ENCODE measurements at regions not wholly inside any gene's neighbourhood (a gene's known extent, or its start where the extent isn't known, plus 50 kb on each side); places are given as distances from the start of the nearest gene placed in this dataset.

DNA sequence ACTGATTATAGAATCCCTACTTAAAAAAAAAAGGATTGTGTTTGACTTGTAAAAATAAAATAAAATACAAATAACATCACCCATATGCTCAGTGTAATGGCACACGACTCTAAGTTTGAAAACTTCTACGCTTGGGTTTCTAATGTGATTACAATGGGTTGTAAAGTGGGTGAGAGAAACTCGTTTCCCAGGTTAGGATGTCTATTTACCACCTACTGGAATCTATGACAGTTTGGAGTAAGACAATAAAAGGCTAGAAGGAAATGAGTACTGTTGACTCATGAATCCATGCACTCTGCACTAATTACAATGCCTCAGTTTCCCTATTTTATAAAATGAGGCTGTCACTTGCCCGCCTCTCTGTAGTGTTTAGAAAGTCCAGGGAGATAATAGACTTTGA, 204.0 kb upstream of the FOXN2 start:
- Mint-ChIP-seq H3K27me3 (no peaks in the 10 kb centered on the region), H3K4me3 (ENCODE audit: low read depth) (peak overlapping the region; percentile 87), H3K9me3 (ENCODE audit: low read depth) (no peaks in the 10 kb centered on the region), H3K27ac (peak overlapping the region; percentile 29), H3K4me1 (ENCODE audit: low read depth) (peaks cover 35% of the 10 kb centered on the region), H3K36me3 (ENCODE audit: insufficient read depth) (no peaks in the 10 kb centered on the region)
- no peak for TF ChIP-seq CTCF (IDR thresholded peaks at IDR 0.05; ENCODE audit: unreplicated experiment)
- DNase-seq (ENCODE audit: low spot score, unreplicated experiment): no peak

GRCh38 chr2:48112911-48113680, 201.4 kb upstream of the FOXN2 start:
- H3K27me3 Mint-ChIP-seq: no peaks in the 10 kb centered on the region
- H3K9me3 Mint-ChIP-seq (ENCODE audit: low read depth): no peaks in the 10 kb centered on the region
- DNase-seq (ENCODE audit: low spot score, unreplicated experiment): no peak
- peaks cover 27% of the 10 kb centered on the region for H3K4me1 Mint-ChIP-seq (ENCODE audit: low read depth)
- peak overlapping the region; percentile 47 for H3K27ac Mint-ChIP-seq
- TF ChIP-seq CTCF (IDR thresholded peaks at IDR 0.05; ENCODE audit: unreplicated experiment): no peak
- H3K36me3 Mint-ChIP-seq (ENCODE audit: insufficient read depth): no peaks in the 10 kb centered on the region
- peak overlapping the region; percentile 43 for H3K4me3 Mint-ChIP-seq (ENCODE audit: low read depth)

DNA sequence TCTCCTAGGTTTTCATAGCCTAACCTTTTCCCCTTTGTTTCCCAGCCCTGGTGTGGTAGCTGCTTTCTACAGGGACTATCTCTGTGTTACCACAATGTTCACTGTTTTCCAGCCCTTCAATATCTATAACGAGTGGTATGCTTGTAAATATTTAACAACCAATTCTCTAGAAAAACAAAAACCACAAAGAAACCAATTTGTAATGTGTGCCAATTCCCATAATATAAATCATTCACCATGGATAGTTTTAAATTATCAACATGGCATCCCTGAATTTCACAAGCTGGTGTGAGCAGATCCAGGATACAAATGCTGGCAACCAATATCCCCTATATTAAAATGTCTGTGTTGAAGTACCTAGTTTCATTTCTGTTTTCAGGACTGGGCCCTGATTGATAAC, 200.7 kb upstream of the FOXN2 start:
- no peaks in the 10 kb centered on the region for H3K27me3 Mint-ChIP-seq
- H3K36me3 Mint-ChIP-seq (ENCODE audit: insufficient read depth): no peaks in the 10 kb centered on the region
- no peak for TF ChIP-seq CTCF (IDR thresholded peaks at IDR 0.05; ENCODE audit: unreplicated experiment)
- H3K27ac Mint-ChIP-seq: peak overlapping the region; percentile 47
- H3K4me3 Mint-ChIP-seq (ENCODE audit: low read depth): peak overlapping the region; percentile 43
- DNase-seq (ENCODE audit: low spot score, unreplicated experiment): no peak
- peaks cover 27% of the 10 kb centered on the region for H3K4me1 Mint-ChIP-seq (ENCODE audit: low read depth)
- H3K9me3 Mint-ChIP-seq (ENCODE audit: low read depth): no peaks in the 10 kb centered on the region

- H3K27me3 Mint-ChIP-seq: no peaks in the 10 kb centered on the region
- H3K9me3 Mint-ChIP-seq (ENCODE audit: low read depth): no peaks in the 10 kb centered on the region
- DNase-seq (ENCODE audit: low spot score, unreplicated experiment): no peak
- H3K4me3 Mint-ChIP-seq (ENCODE audit: low read depth): no peak overlapping the region
- H3K4me1 Mint-ChIP-seq (ENCODE audit: low read depth): peaks cover 23% of the 10 kb centered on the region
- no peak for TF ChIP-seq CTCF (IDR thresholded peaks at IDR 0.05; ENCODE audit: unreplicated experiment)
- no peaks in the 10 kb centered on the region for H3K36me3 Mint-ChIP-seq (ENCODE audit: insufficient read depth)
- H3K27ac Mint-ChIP-seq: no peak overlapping the region
Observed at GRCh38 chr2:48114256-48114655, 200.2 kb upstream of the FOXN2 start.

GRCh38 chr2:48116497-48116896, 198.0 kb upstream of the FOXN2 start:
- Mint-ChIP-seq H3K9me3 (ENCODE audit: low read depth) (no peaks in the 10 kb centered on the region), H3K4me3 (ENCODE audit: low read depth) (no peak overlapping the region), H3K4me1 (ENCODE audit: low read depth) (peaks cover 13% of the 10 kb centered on the region), H3K36me3 (ENCODE audit: insufficient read depth) (no peaks in the 10 kb centered on the region), H3K27me3 (no peaks in the 10 kb centered on the region), H3K27ac (no peak overlapping the region)
- no peak for DNase-seq (ENCODE audit: low spot score, unreplicated experiment)
- TF ChIP-seq CTCF (IDR thresholded peaks at IDR 0.05; ENCODE audit: unreplicated experiment): no peak
